ENCODE measurements at regions not wholly inside any gene's neighbourhood (a gene's known extent, or its start where the extent isn't known, plus 50 kb on each side); places are given as distances from the start of the nearest gene placed in this dataset.

GRCh38 chr2:7309582-7309981, 392.4 kb downstream of the RNF144A start:
- DNase-seq, result no peak

- no peak for DNase-seq
Observed at GRCh38 chr2:7324706-7325105, 407.5 kb downstream of the RNF144A start.

GRCh38 chr2:7325186-7325585, 408.0 kb downstream of the RNF144A start:
- no peak for DNase-seq

GRCh38 chr2:7329465-7329864, 412.3 kb downstream of the RNF144A start:
- no peak for DNase-seq

GRCh38 chr2:7333189-7333765, 416.1 kb downstream of the RNF144A start:
- DNase-seq, result no peak

- DNase-seq, result no peak
Observed at GRCh38 chr2:7333960-7334493, 416.8 kb downstream of the RNF144A start.

- no peak for DNase-seq
Observed at GRCh38 chr2:7338961-7339360, 421.7 kb downstream of the RNF144A start.

GRCh38 chr2:7346336-7346735, 429.1 kb downstream of the RNF144A start:
- DNase-seq, result no peak

- DNase-seq, result no peak
Observed at GRCh38 chr2:7348761-7349160, 431.5 kb downstream of the RNF144A start.

GRCh38 chr2:7352191-7352590, 435.0 kb downstream of the RNF144A start:
- no peak for DNase-seq

- no peak for DNase-seq
Observed at GRCh38 chr2:7353571-7353970, 436.4 kb downstream of the RNF144A start.

- no peak for DNase-seq
Observed at GRCh38 chr2:7355781-7356180, 438.6 kb downstream of the RNF144A start.

GRCh38 chr2:7356909-7357584, 439.8 kb downstream of the RNF144A start:
- no peak for DNase-seq

- DNase-seq, result no peak
Observed at GRCh38 chr2:7357993-7358392, 440.8 kb downstream of the RNF144A start.

GRCh38 chr2:7358865-7359447, 441.7 kb downstream of the RNF144A start:
- DNase-seq, result no peak

- no peak for DNase-seq
Observed at GRCh38 chr2:7363906-7364305, 446.7 kb downstream of the RNF144A start.

- DNase-seq, result no peak
Observed at GRCh38 chr2:7368211-7368610, 451.0 kb downstream of the RNF144A start.

GRCh38 chr2:7373156-7373555, 455.9 kb downstream of the RNF144A start:
- DNase-seq, result no peak

GRCh38 chr2:7375901-7376300, 458.7 kb downstream of the RNF144A start:
- DNase-seq, result no peak

- DNase-seq, result no peak
Observed at GRCh38 chr2:7377916-7378569, 460.8 kb downstream of the RNF144A start.

GRCh38 chr2:7378591-7378990, 461.4 kb downstream of the RNF144A start:
- DNase-seq, result no peak

- DNase-seq, result no peak
Observed at GRCh38 chr2:7379799-7380198, 462.6 kb downstream of the RNF144A start.

GRCh38 chr2:7384773-7385349, 467.6 kb downstream of the RNF144A start:
- DNase-seq, result no peak
